Fibroblast of lung (primary cell): ENCODE measurements at regions not wholly inside any gene's neighbourhood (a gene's known extent, or its start where the extent isn't known, plus 50 kb on each side); places are given as distances from the start of the nearest gene placed in this dataset.

Experiments
- EZH2 ChIP-seq: IDR thresholded peaks from 2 replicates; pipeline ENCODE4 v1.5.1; 2012; ENCODE audit warnings: low read length, control low read depth, mild to moderate bottlenecking; ENCODE audit errors: missing control alignments
- TF ChIP-seq, protein P1 (sequence below), 2 donors: IDR thresholded peaks in 1 of 2; conservative IDR thresholded peaks in 1 of 2; 1 replicate in 1 of 2; 2 replicates in 1 of 2; pipeline ENCODE4 v1.5.1; 2011 to 2012; ENCODE audit warnings: low read length in 2 of 2, control low read depth in 1 of 2, inconsistent platforms in 1 of 2, low read depth in 1 of 2, mild to moderate bottlenecking in 1 of 2

DNA sequence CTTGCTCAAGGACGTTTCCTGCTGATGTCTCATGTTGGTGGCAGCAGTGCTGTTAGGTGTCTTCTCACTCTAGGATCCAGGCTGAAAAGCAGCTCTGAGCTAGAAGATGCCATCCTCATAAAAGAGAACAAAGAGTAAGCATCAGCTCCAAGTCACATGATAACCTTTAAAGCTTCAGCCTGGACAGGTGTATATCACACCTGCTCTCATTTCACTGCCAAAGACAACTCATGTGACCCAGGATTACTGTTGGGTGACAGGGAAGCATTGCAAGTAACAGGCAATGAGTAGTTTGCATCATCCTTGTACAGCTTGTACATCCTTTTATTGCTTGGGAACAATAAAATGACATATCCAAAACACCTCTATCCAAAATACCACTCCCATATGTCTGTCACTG, 423.4 kb upstream of the DPP6 start:
- TF ChIP-seq, protein P1, sequence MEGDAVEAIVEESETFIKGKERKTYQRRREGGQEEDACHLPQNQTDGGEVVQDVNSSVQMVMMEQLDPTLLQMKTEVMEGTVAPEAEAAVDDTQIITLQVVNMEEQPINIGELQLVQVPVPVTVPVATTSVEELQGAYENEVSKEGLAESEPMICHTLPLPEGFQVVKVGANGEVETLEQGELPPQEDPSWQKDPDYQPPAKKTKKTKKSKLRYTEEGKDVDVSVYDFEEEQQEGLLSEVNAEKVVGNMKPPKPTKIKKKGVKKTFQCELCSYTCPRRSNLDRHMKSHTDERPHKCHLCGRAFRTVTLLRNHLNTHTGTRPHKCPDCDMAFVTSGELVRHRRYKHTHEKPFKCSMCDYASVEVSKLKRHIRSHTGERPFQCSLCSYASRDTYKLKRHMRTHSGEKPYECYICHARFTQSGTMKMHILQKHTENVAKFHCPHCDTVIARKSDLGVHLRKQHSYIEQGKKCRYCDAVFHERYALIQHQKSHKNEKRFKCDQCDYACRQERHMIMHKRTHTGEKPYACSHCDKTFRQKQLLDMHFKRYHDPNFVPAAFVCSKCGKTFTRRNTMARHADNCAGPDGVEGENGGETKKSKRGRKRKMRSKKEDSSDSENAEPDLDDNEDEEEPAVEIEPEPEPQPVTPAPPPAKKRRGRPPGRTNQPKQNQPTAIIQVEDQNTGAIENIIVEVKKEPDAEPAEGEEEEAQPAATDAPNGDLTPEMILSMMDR (conservative IDR thresholded peaks at IDR 0.05 in 1 of 2, IDR thresholded peaks at IDR 0.05 in 1 of 2; ENCODE audit: low read depth in 1 of 2, low read length in 2 of 2) = no peak
- no peak for TF ChIP-seq EZH2
